ENCODE measurements at regions not wholly inside any gene's neighbourhood (a gene's known extent, or its start where the extent isn't known, plus 50 kb on each side); places are given as distances from the start of the nearest gene placed in this dataset.

DNA sequence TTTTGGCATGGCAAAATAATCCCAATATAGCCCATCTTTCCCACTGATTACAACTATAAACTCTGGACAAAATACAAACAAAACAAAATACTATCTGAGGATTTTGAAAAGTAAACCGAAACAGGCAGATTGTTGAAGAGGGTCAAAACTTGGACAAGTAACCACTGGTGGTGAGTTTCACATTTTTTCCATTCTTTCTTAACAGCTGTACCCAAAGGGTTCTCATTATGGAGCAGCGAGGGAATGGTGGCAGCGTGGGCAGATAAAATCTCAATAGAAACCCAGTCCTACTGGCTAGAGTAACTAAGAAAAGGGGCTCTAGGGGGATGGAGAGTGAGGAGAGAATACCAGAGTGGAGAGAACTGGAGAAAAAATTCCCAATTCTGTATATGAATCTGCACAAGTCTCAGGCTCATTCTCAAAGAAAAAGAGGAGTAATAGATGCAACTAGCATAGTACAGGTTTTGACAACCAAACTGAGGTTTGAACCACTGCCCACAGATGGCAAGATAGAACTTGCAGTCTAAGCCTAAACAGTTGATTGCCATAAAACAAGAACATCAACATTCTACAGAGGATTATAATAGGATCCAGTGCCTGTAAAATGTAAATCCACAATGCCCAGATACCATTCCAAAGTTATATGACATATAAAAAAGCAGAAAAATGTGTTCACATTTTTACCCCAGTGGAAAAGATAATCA is 284.5 kb downstream of the KCNRG start:
- no peak for DNase-seq (ENCODE audit: low read depth)
- TF ChIP-seq MYC (IDR thresholded peaks at IDR 0.05; ENCODE audit: low read depth, low read length): no peak
- no peak for TF ChIP-seq POLR2A (IDR thresholded peaks at IDR 0.05; ENCODE audit: extremely low read depth, insufficient read length)
- no peak for TF ChIP-seq CTCF (IDR thresholded peaks at IDR 0.05; ENCODE audit: low read depth, low read length)
- H3K4me3 ChIP-seq (ENCODE audit: low read depth, low read length): no peak overlapping the region

DNA sequence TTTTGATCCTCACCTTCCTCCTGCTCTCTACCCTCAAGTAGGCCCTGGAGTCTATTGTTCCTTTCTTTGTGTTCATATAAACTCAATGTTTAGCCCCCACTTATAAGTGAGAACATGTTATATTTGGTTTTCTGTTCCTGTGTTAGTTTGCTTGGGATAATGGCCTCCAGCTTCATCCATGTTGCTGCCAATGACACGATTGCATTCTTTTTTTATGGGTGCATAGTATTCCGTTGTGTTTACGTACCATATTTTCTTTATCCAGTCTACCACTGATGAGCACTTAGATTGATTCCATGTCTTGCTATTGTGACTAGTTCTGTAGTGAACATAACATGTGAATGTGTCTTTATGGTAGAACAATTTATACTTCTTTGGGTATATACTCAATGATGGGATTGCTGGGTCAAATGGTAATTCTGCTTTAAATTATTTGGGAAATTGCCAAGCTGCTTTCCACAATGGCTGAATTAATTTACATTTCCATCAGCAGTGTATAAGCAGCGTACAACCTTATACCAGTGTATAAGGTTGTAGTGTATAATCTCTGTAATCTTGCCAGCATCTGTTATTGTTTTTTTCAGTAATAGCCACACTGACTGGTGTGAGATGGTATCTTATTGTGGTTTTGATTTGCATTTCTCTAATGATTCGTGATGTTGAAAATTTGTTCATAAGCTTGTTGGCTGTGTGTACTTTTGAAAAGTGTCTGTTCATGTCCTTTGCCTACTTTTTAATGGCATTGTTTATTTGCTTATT is 288.9 kb downstream of the KCNRG start:
- H3K4me3 ChIP-seq (ENCODE audit: low read depth, low read length): no peak overlapping the region
- no peak for DNase-seq (ENCODE audit: low read depth)
- TF ChIP-seq CTCF (IDR thresholded peaks at IDR 0.05; ENCODE audit: low read depth, low read length) (no peak), MYC (IDR thresholded peaks at IDR 0.05; ENCODE audit: low read depth, low read length) (no peak), POLR2A (IDR thresholded peaks at IDR 0.05; ENCODE audit: extremely low read depth, insufficient read length) (no peak)
- TF ChIP-seq, protein P1, sequence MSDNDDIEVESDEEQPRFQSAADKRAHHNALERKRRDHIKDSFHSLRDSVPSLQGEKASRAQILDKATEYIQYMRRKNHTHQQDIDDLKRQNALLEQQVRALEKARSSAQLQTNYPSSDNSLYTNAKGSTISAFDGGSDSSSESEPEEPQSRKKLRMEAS (IDR thresholded peaks at IDR 0.05; ENCODE audit: low read depth, low read length): no peak

GRCh38 chr13:50306156-50306555 is 290.9 kb downstream of the KCNRG start:
- no peak for TF ChIP-seq MYC (IDR thresholded peaks at IDR 0.05; ENCODE audit: low read depth, low read length)
- no peak overlapping the region for H3K4me3 ChIP-seq (ENCODE audit: low read depth, low read length)
- no peak for DNase-seq (ENCODE audit: low read depth)

DNA sequence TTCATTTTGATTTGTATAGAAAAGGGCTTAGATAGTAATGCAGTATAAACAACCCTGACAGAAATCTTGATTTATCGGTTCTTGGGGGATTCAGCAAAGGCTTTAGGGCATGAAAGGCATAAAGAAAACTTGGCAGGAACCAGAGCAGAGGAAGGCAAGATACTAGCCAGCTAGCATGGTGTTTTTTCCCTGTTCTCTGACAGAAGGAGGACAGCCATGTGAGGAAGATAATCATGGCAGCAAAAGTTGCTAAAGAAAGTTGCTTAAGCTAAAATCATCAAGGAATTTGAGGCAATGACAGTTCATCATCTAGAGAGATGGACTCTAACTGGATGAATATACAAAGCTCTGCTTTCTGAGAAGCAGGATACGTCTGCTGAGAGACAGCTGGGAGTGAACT is 294.1 kb downstream of the KCNRG start:
- no peak overlapping the region for H3K4me3 ChIP-seq (ENCODE audit: low read depth, low read length)
- TF ChIP-seq, protein P1 (IDR thresholded peaks at IDR 0.05; ENCODE audit: low read depth, low read length): no peak
- no peak for TF ChIP-seq POLR2A (IDR thresholded peaks at IDR 0.05; ENCODE audit: extremely low read depth, insufficient read length)
- no peak for TF ChIP-seq CTCF (IDR thresholded peaks at IDR 0.05; ENCODE audit: low read depth, low read length)
- TF ChIP-seq MYC (IDR thresholded peaks at IDR 0.05; ENCODE audit: low read depth, low read length): no peak
- no peak for DNase-seq (ENCODE audit: low read depth)

- no peak overlapping the region for H3K4me3 ChIP-seq (ENCODE audit: low read depth, low read length)
- no peak for DNase-seq (ENCODE audit: low read depth)
- TF ChIP-seq MYC (IDR thresholded peaks at IDR 0.05; ENCODE audit: low read depth, low read length) (no peak), CTCF (IDR thresholded peaks at IDR 0.05; ENCODE audit: low read depth, low read length) (no peak), POLR2A (IDR thresholded peaks at IDR 0.05; ENCODE audit: extremely low read depth, insufficient read length) (no peak)
- TF ChIP-seq, protein P1 (IDR thresholded peaks at IDR 0.05; ENCODE audit: low read depth, low read length): no peak
Observed at GRCh38 chr13:50309882-50310594, 294.8 kb downstream of the KCNRG start.

GRCh38 chr13:50310734-50311133 is 295.5 kb downstream of the KCNRG start:
- no peak overlapping the region for H3K4me3 ChIP-seq (ENCODE audit: low read depth, low read length)
- no peak for DNase-seq (ENCODE audit: low read depth)
- no peak for TF ChIP-seq POLR2A (IDR thresholded peaks at IDR 0.05; ENCODE audit: extremely low read depth, insufficient read length)
- no peak for TF ChIP-seq MYC (IDR thresholded peaks at IDR 0.05; ENCODE audit: low read depth, low read length)
- TF ChIP-seq, protein P1 (IDR thresholded peaks at IDR 0.05; ENCODE audit: low read depth, low read length): no peak
- no peak for TF ChIP-seq CTCF (IDR thresholded peaks at IDR 0.05; ENCODE audit: low read depth, low read length)
